H1 (cell line): ENCODE measurements at regions not wholly inside any gene's neighbourhood (a gene's known extent, or its start where the extent isn't known, plus 50 kb on each side); places are given as distances from the start of the nearest gene placed in this dataset.

Experiments
- CTCF ChIA-PET: fragments of 300-600 bp; sonication (Branson Sonifier 250); formaldehyde crosslinking; loops from one replicate; lab custom pipeline; 2021; ENCODE audit not compliant: partially characterized antibody; lab: Charles Lee
- POLR2A ChIA-PET: fragments of 300-600 bp; sonication (Branson Sonifier 250); formaldehyde crosslinking; loops from one replicate; lab custom pipeline; 2021; ENCODE audit warnings: inconsistent platforms; ENCODE audit not compliant: partially characterized antibody; lab: Charles Lee
- DNase-seq, 2 experiments: peaks; one replicate each; pipeline versions ENCODE4 v3.0.0 to v3.0.0-alpha.2; 2010 to 2022; ENCODE audit warnings: low spot score in 2 of 2, low read depth in 1 of 2, mixed read lengths in 1 of 2
- FAIRE-seq: peaks from 2 replicates; lab custom pipeline; 2011; peaks lifted over from hg19 to GRCh38; lab: Jason Lieb, UNC
- H2AFZ ChIP-seq: 2 replicates; pipeline ENCODE4 v1.8.1; 2012; ENCODE audit warnings: low read length, inconsistent platforms
- H2AK5ac ChIP-seq: 2 replicates; pipeline ENCODE4 v1.6.1; 2013; ENCODE audit warnings: low read depth, low read length
- H2BK120ac ChIP-seq: replicated peaks from 2 replicates; pipeline ENCODE3; 2013; ENCODE audit warnings: low read depth, low read length, inconsistent platforms
- H2BK12ac ChIP-seq: 2 replicates; pipeline ENCODE4 v1.6.1; 2013; ENCODE audit warnings: low read depth, low read length
- H2BK15ac ChIP-seq: 2 replicates; pipeline ENCODE4 v1.6.1; 2013; ENCODE audit warnings: low read length
- H2BK20ac ChIP-seq: 2 replicates; pipeline ENCODE4 v1.6.1; 2013; ENCODE audit warnings: low read length
- H2BK5ac ChIP-seq: 2 replicates; pipeline ENCODE4 v1.6.1; 2013; ENCODE audit warnings: low read depth, low read length
- H3K14ac ChIP-seq: 2 replicates; pipeline ENCODE4 v1.6.1; 2013; ENCODE audit warnings: inconsistent platforms; ENCODE audit not compliant: insufficient read length
- H3K18ac ChIP-seq: 2 replicates; pipeline ENCODE4 v1.6.1; 2013; ENCODE audit warnings: low read length; ENCODE audit errors: extremely low read depth
- H3K23ac ChIP-seq: 2 replicates; pipeline ENCODE4 v1.6.1; 2013; ENCODE audit warnings: inconsistent platforms; ENCODE audit not compliant: insufficient read length
- H3K23me2 ChIP-seq: 2 replicates; pipeline ENCODE4 v1.6.1; 2013; ENCODE audit warnings: low read depth, low read length
- H3K27ac ChIP-seq: 2 replicates; pipeline ENCODE4 v1.6.1; 2011; ENCODE audit warnings: low read depth, low read length, inconsistent platforms
- H3K27me3 ChIP-seq, 4 experiments: replicated peaks in 1 of 4; 1 replicate in 1 of 4; 2 replicates in 3 of 4; pipeline versions ENCODE4 v1.6.1 to v1.8.1; 2011 to 2013; ENCODE audit warnings: low read length in 3 of 4, mild to moderate bottlenecking in 3 of 4, inconsistent platforms in 2 of 4, mixed read lengths in 2 of 4, moderate library complexity in 1 of 4; ENCODE audit not compliant: control insufficient read depth in 3 of 4, insufficient read depth in 3 of 4; ENCODE audit errors: extremely low read depth in 1 of 4
- H3K36me3 ChIP-seq, 4 experiments: 2 replicates each; pipeline versions ENCODE4 v1.6.1 to v1.8.1; 2011 to 2013; ENCODE audit warnings: mild to moderate bottlenecking in 4 of 4, low read length in 3 of 4, moderate library complexity in 2 of 4, control low read depth in 1 of 4, inconsistent platforms in 1 of 4; ENCODE audit not compliant: insufficient read depth in 4 of 4, control insufficient read depth in 2 of 4
- H3K4ac ChIP-seq: replicated peaks from 2 replicates; pipeline ENCODE3; 2013; ENCODE audit warnings: low read length, low read depth, mixed read lengths, inconsistent platforms; ENCODE audit not compliant: insufficient read length
- H3K4me1 ChIP-seq, 4 experiments: replicated peaks in 1 of 4; 1 replicate in 1 of 4; 2 replicates in 3 of 4; pipeline versions ENCODE4 v1.6.1 to v1.8.1; 2011 to 2013; ENCODE audit warnings: low read length in 3 of 4, inconsistent platforms in 2 of 4, mixed read lengths in 1 of 4; ENCODE audit not compliant: insufficient read depth in 4 of 4, control insufficient read depth in 3 of 4
- H3K4me2 ChIP-seq, 2 experiments: 2 replicates each; pipeline versions ENCODE4 v1.6.1 to v1.8.1; 2011 to 2013; ENCODE audit warnings: low read depth in 2 of 2, low read length in 2 of 2, control low read depth in 1 of 2, inconsistent platforms in 1 of 2, mild to moderate bottlenecking in 1 of 2; ENCODE audit not compliant: insufficient read depth in 1 of 2
- H3K4me3 ChIP-seq, 4 experiments: fragments of 200-600, 300-600 bp in 1 of 4; sonication (generic), shearing (Covaris generic), sonication (Bioruptor Twin) in 1 of 4; 2 replicates each; pipeline versions ENCODE4 v1.5.1 to v1.8.1; 2011 to 2016; ENCODE audit warnings: low read length in 4 of 4, low read depth in 3 of 4, control low read depth in 2 of 4, inconsistent platforms in 2 of 4, mild to moderate bottlenecking in 2 of 4, mixed read lengths in 1 of 4, moderate library complexity in 1 of 4; ENCODE audit not compliant: insufficient read depth in 2 of 4; ENCODE audit errors: extremely low read depth in 1 of 4
- H3K56ac ChIP-seq: replicated peaks from 2 replicates; pipeline ENCODE3; 2013; ENCODE audit warnings: low read depth, mild to moderate bottlenecking, mixed read lengths, low read length, inconsistent platforms; ENCODE audit not compliant: insufficient read length
- H3K79me1 ChIP-seq: 2 replicates; pipeline ENCODE4 v1.6.1; 2013; ENCODE audit warnings: low read depth, low read length, control low read depth
- H3K79me2 ChIP-seq, 2 experiments: 2 replicates each; pipeline versions ENCODE4 v1.6.1 to v1.8.1; 2012 to 2013; ENCODE audit warnings: low read length in 2 of 2, mild to moderate bottlenecking in 2 of 2, inconsistent platforms in 1 of 2; ENCODE audit not compliant: insufficient read depth in 2 of 2, control insufficient read depth in 1 of 2
- H3K9ac ChIP-seq, 4 experiments: replicated peaks in 1 of 4; 1 replicate in 1 of 4; 2 replicates in 3 of 4; pipeline versions ENCODE4 v1.6.1 to v1.8.1; 2011 to 2013; ENCODE audit warnings: low read depth in 3 of 4, low read length in 3 of 4, control low read depth in 2 of 4, mild to moderate bottlenecking in 2 of 4, moderate library complexity in 2 of 4, inconsistent platforms in 1 of 4; ENCODE audit errors: extremely low read depth in 1 of 4
- H3K9me3 ChIP-seq, 2 experiments: 2 replicates each; pipeline versions ENCODE4 v1.6.1 to v1.8.1; 2012 to 2013; ENCODE audit warnings: mild to moderate bottlenecking in 2 of 2, moderate library complexity in 2 of 2, control low read depth in 1 of 2, inconsistent platforms in 1 of 2, low read depth in 1 of 2, low read length in 1 of 2, mixed read lengths in 1 of 2; ENCODE audit not compliant: insufficient read depth in 2 of 2
- H4K20me1 ChIP-seq, 2 experiments: replicated peaks in 1 of 2; 2 replicates each; pipeline versions ENCODE3 to v1.8.1; 2011 to 2013; ENCODE audit warnings: inconsistent platforms in 2 of 2, low read length in 2 of 2, mild to moderate bottlenecking in 1 of 2; ENCODE audit not compliant: insufficient read depth in 2 of 2, control insufficient read depth in 1 of 2
- H4K5ac ChIP-seq: 2 replicates; pipeline ENCODE4 v1.6.1; 2013; ENCODE audit warnings: low read length, low read depth, mixed read lengths, inconsistent platforms; ENCODE audit not compliant: insufficient read length
- H4K8ac ChIP-seq: 2 replicates; pipeline ENCODE4 v1.8.0; 2013; ENCODE audit warnings: mild to moderate bottlenecking, moderate library complexity, low read length, inconsistent platforms; ENCODE audit not compliant: insufficient read depth; ENCODE audit errors: extremely low read depth
- H4K91ac ChIP-seq: replicated peaks from 2 replicates; pipeline ENCODE3; 2013; ENCODE audit warnings: low read length, mixed read lengths, inconsistent platforms; ENCODE audit not compliant: insufficient read length
- CEBPB ChIP-seq: IDR thresholded peaks from 2 replicates; pipeline ENCODE4 v1.6.1; 2012; ENCODE audit warnings: low read depth, low read length
- CHD2 ChIP-seq: IDR thresholded peaks from 2 replicates; pipeline ENCODE4 v1.6.1; 2012; ENCODE audit warnings: low read length, improper control_type of control experiment
- CTBP2 ChIP-seq: IDR thresholded peaks from 2 replicates; pipeline ENCODE4 v1.7.0; 2011; ENCODE audit warnings: borderline replicate concordance, mild to moderate bottlenecking, moderate library complexity, mixed read lengths, low read length; ENCODE audit not compliant: insufficient read depth, insufficient read length
- HDAC6 ChIP-seq: IDR thresholded peaks from one replicate; pipeline ENCODE4 v1.7.1; 2012; ENCODE audit warnings: low read depth, mild to moderate bottlenecking, inconsistent platforms, low read length, moderate library complexity
- NANOG ChIP-seq: IDR thresholded peaks from 2 replicates; pipeline ENCODE4 v1.6.1; 2011; ENCODE audit warnings: low read length, low read depth, mild to moderate bottlenecking, inconsistent platforms; ENCODE audit not compliant: insufficient read depth, poor library complexity, severe bottlenecking
- PHF8 ChIP-seq: fragments of 200-600 bp; sonication (generic); conservative IDR thresholded peaks from 2 replicates; pipeline ENCODE4 v1.7.1; 2012; ENCODE audit warnings: low read depth, mild to moderate bottlenecking, inconsistent platforms, low read length, moderate library complexity
- POLR2AphosphoS5 ChIP-seq: IDR thresholded peaks from 2 replicates; pipeline ENCODE4 v1.6.1; 2011; ENCODE audit warnings: low read depth, low read length
- RXRA ChIP-seq: IDR thresholded peaks from 2 replicates; pipeline ENCODE4 v1.6.1; 2011; ENCODE audit warnings: low read depth, mild to moderate bottlenecking, low read length, moderate library complexity; ENCODE audit not compliant: insufficient read depth
- SAP30 ChIP-seq: fragments of 300-600 bp; sonication (generic); IDR thresholded peaks from 2 replicates; pipeline ENCODE4 v1.7.1; 2012; ENCODE audit warnings: low read length, moderate library complexity, mild to moderate bottlenecking, inconsistent platforms; ENCODE audit not compliant: insufficient read depth, insufficient replicate concordance
- SIN3A ChIP-seq, 2 experiments: IDR thresholded peaks in 1 of 2; conservative IDR thresholded peaks in 1 of 2; 2 replicates each; pipeline ENCODE4 v1.6.1; 2011 to 2012; ENCODE audit warnings: low read length in 2 of 2, improper control_type of control experiment in 1 of 2, low read depth in 1 of 2, mild to moderate bottlenecking in 1 of 2
- SP2 ChIP-seq: IDR thresholded peaks from 2 replicates; pipeline ENCODE4 v1.6.1; 2012; ENCODE audit warnings: mild to moderate bottlenecking, low read length, inconsistent platforms
- TAF1 ChIP-seq: IDR thresholded peaks from 2 replicates; pipeline ENCODE4 v1.6.1; 2011; ENCODE audit warnings: mild to moderate bottlenecking, low read depth, low read length
- WGBS, 2 experiments: shearing (Covaris generic) in 1 of 2; methylation state at CpG; one replicate each; pipeline versions ENCODE4 v1.1.6 to v1.1.7; 2013 to 2015; ENCODE audit warnings: low lambda C conversion rate in 2 of 2, mixed read lengths in 2 of 2, inconsistent platforms in 1 of 2, low coverage in 1 of 2, missing lambda C conversion rate in 1 of 2; ENCODE audit not compliant: insufficient replicate concordance in 2 of 2, insufficient coverage in 1 of 2, insufficient read length in 1 of 2; ENCODE audit errors: extremely low coverage in 1 of 2, missing lambda C conversion rate in 1 of 2; 5-methylcytosine and 5-hydroxymethylcytosine counted together
- TF ChIP-seq, protein P1 (sequence below): IDR thresholded peaks from 2 replicates; pipeline ENCODE4 v1.6.1; 2012; ENCODE audit warnings: low read length, inconsistent platforms

DNA sequence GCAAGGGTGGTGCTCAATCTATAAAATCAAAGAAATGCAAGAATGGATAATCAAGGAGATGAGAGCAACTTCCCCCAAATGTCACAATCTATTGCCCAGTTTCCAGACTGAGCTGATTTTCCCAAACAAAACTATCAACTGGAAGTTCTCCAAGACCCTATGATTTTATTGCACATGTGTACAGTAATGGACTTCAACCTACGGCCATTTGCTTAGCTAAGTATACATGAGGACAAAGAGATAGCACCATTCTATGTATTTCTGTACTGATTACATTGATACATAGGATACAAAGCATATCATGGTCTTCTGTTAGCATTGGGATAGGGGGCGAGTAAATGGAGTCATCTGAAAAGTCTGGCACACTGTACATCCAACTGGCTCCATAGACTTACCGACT lies 407.8 kb downstream of the GABRG1 start:
- H3K23me2 ChIP-seq = no peaks in the 10 kb centered on the region
- H2BK15ac ChIP-seq = no peak overlapping the region
- H3K27me3 ChIP-seq = no peaks in the 10 kb centered on the region
- 94% methylated on average over 3 of the region's 3 CpGs; no CpG with 5 or more reads in 1 of the 2 experiments for WGBS, 2 experiments
- no peak overlapping the region for H3K4me2 ChIP-seq
- no peak overlapping the region for H3K14ac ChIP-seq
- no peak overlapping the region for H3K4ac ChIP-seq
- H3K4me1 ChIP-seq = no peaks in the 10 kb centered on the region
- H3K36me3 ChIP-seq = no peaks in the 10 kb centered on the region
- H4K20me1 ChIP-seq = no peaks in the 10 kb centered on the region
- H3K9ac ChIP-seq = no peak overlapping the region
- H4K8ac ChIP-seq = no peak overlapping the region
- DNase-seq = no peak
- H2AK5ac ChIP-seq = no peak overlapping the region
- H3K27ac ChIP-seq = no peak overlapping the region
- ChIA-PET CTCF (no interaction called here), POLR2A (no interaction called here)
- H3K79me2 ChIP-seq = no peaks in the 10 kb centered on the region
- H2BK120ac ChIP-seq = no peak overlapping the region
- H3K56ac ChIP-seq = no peak overlapping the region
- H3K79me1 ChIP-seq = no peaks in the 10 kb centered on the region
- no peak overlapping the region for H3K4me3 ChIP-seq
- no peak for FAIRE-seq
- no peaks in the 10 kb centered on the region for H3K9me3 ChIP-seq
- H4K91ac ChIP-seq = no peak overlapping the region
- H3K18ac ChIP-seq = no peak overlapping the region
- no peak overlapping the region for H2BK20ac ChIP-seq
- H2AFZ ChIP-seq = no peak overlapping the region
- no peak overlapping the region for H3K23ac ChIP-seq
- H2BK5ac ChIP-seq = no peak overlapping the region
- no peak overlapping the region for H2BK12ac ChIP-seq
- no peak overlapping the region for H4K5ac ChIP-seq
- TF ChIP-seq RXRA = no peak
- TF ChIP-seq HDAC6 = no peak
- no peak for TF ChIP-seq CEBPB
- no peak for TF ChIP-seq NANOG
- TF ChIP-seq POLR2AphosphoS5 = no peak
- TF ChIP-seq SAP30 = no peak
- no peak for TF ChIP-seq TAF1
- TF ChIP-seq CHD2 = no peak
- TF ChIP-seq, protein P1, sequence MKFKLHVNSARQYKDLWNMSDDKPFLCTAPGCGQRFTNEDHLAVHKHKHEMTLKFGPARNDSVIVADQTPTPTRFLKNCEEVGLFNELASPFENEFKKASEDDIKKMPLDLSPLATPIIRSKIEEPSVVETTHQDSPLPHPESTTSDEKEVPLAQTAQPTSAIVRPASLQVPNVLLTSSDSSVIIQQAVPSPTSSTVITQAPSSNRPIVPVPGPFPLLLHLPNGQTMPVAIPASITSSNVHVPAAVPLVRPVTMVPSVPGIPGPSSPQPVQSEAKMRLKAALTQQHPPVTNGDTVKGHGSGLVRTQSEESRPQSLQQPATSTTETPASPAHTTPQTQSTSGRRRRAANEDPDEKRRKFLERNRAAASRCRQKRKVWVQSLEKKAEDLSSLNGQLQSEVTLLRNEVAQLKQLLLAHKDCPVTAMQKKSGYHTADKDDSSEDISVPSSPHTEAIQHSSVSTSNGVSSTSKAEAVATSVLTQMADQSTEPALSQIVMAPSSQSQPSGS = no peak
- no peak for TF ChIP-seq PHF8
- TF ChIP-seq CTBP2 = no peak
- no peak for TF ChIP-seq SP2
- TF ChIP-seq SIN3A (conservative IDR thresholded peaks at IDR 0.05 in 1 of 2, IDR thresholded peaks at IDR 0.05 in 1 of 2; ENCODE audit: low read depth in 1 of 2, low read length in 2 of 2) = no peak
